WTC11 (cell line): ENCODE measurements at regions not wholly inside any gene's neighbourhood (a gene's known extent, or its start where the extent isn't known, plus 50 kb on each side); places are given as distances from the start of the nearest gene placed in this dataset.

ENCODE experiments used
- ATAC-seq: fragments of 200-7000 bp; cut with Tn5 transposase; 2 replicates; pipeline ENCODE4 v1.10.0; 2021; ENCODE audit warnings: mild to moderate bottlenecking, moderate library complexity
- CTCF ChIA-PET: fragments of 300-600 bp; sonication (Branson Sonifier 250); formaldehyde crosslinking; loops from one replicate; lab custom pipeline; 2021; ENCODE audit warnings: antibody characterized with exemption; lab: Charles Lee
- POLR2A ChIA-PET: fragments of 350-600 bp; sonication (Branson Sonifier 250); formaldehyde crosslinking; loops from one replicate; lab custom pipeline; 2021; ENCODE audit warnings: antibody characterized with exemption; lab: Charles Lee
- DNase-seq: peaks from one replicate; pipeline ENCODE4 v3.0.0; 2021; ENCODE audit warnings: low spot score
- H3K27ac Mint-ChIP-seq: 2 replicates; pipeline ENCODE4 v1.8.0; 2021; ENCODE audit warnings: mixed read lengths
- H3K27me3 Mint-ChIP-seq: 2 replicates; pipeline ENCODE4 v1.8.0; 2021; ENCODE audit warnings: low read depth, mild to moderate bottlenecking, moderate library complexity, mixed read lengths
- H3K36me3 Mint-ChIP-seq: 2 replicates; pipeline ENCODE4 v1.8.0; 2021; ENCODE audit warnings: mixed read lengths
- H3K4me1 Mint-ChIP-seq: 2 replicates; pipeline ENCODE4 v1.8.0; 2022; ENCODE audit warnings: mixed read lengths
- H3K4me3 Mint-ChIP-seq: 2 replicates; pipeline ENCODE4 v1.8.0; 2021; ENCODE audit warnings: mild to moderate bottlenecking, moderate library complexity, mixed read lengths
- H3K9me3 Mint-ChIP-seq: 2 replicates; pipeline ENCODE4 v1.8.0; 2021; ENCODE audit warnings: mixed read lengths
- ATF2 ChIP-seq: sonication (generic); formaldehyde crosslinking; IDR thresholded peaks from 2 replicates; pipeline ENCODE4 v1.8.1; 2022; ENCODE audit warnings: low read depth, missing genetic modification reagents, borderline replicate concordance
- CBFB ChIP-seq: sonication (generic); formaldehyde crosslinking; IDR thresholded peaks from 2 replicates; pipeline ENCODE4 v1.8.1; 2022; ENCODE audit warnings: mild to moderate bottlenecking, low read depth, missing genetic modification reagents
- ELF4 ChIP-seq: sonication (generic); formaldehyde crosslinking; IDR thresholded peaks from 2 replicates; pipeline ENCODE4 v1.8.1; 2022; ENCODE audit warnings: low read depth, mild to moderate bottlenecking, moderate library complexity, missing genetic modification reagents
- ETV6 ChIP-seq: sonication (generic); formaldehyde crosslinking; IDR thresholded peaks from 2 replicates; pipeline ENCODE4 v1.8.1; 2022; ENCODE audit warnings: mild to moderate bottlenecking, missing genetic modification reagents
- FOXK1 ChIP-seq: sonication (generic); formaldehyde crosslinking; IDR thresholded peaks from 2 replicates; pipeline ENCODE4 v1.8.0; 2022; ENCODE audit warnings: mild to moderate bottlenecking, moderate library complexity, missing genetic modification reagents
- GRHL2 ChIP-seq: fragments of 250-450 bp; sonication (Bioruptor Pico); IDR thresholded peaks from 2 replicates; pipeline ENCODE4 v1.8.0; 2022; ENCODE audit warnings: mild to moderate bottlenecking, moderate library complexity; ENCODE audit not compliant: insufficient replicate concordance, severe bottlenecking
- IRF2 ChIP-seq: sonication (generic); formaldehyde crosslinking; IDR thresholded peaks from 2 replicates; pipeline ENCODE4 v1.8.0; 2022; ENCODE audit warnings: low read depth, missing genetic modification reagents, borderline replicate concordance
- KAT7 ChIP-seq: sonication (generic); formaldehyde crosslinking; IDR thresholded peaks from 2 replicates; pipeline ENCODE4 v1.8.1; 2023; ENCODE audit warnings: missing genetic modification reagents, mild to moderate bottlenecking, borderline replicate concordance
- NFATC4 ChIP-seq: fragments of 250-450 bp; sonication (Bioruptor Pico); IDR thresholded peaks from 2 replicates; pipeline ENCODE4 v1.9.0; 2021; ENCODE audit warnings: mild to moderate bottlenecking
- NR1H2 ChIP-seq: sonication (generic); formaldehyde crosslinking; IDR thresholded peaks from 2 replicates; pipeline ENCODE4 v1.9.0; 2021; ENCODE audit warnings: mild to moderate bottlenecking, moderate library complexity, missing genetic modification reagents
- PREB ChIP-seq: sonication (generic); formaldehyde crosslinking; IDR thresholded peaks from 2 replicates; pipeline ENCODE4 v1.8.1; 2022; ENCODE audit warnings: mild to moderate bottlenecking, missing genetic modification reagents, moderate library complexity, borderline replicate concordance
- PRRX2 ChIP-seq: fragments of 250-450 bp; sonication (Bioruptor Pico); IDR thresholded peaks from 2 replicates; pipeline ENCODE4 v1.8.0; 2021; ENCODE audit warnings: mild to moderate bottlenecking
- TEAD4 ChIP-seq: sonication (generic); formaldehyde crosslinking; IDR thresholded peaks from 2 replicates; pipeline ENCODE4 v1.8.0; 2022; ENCODE audit warnings: mild to moderate bottlenecking, missing genetic modification reagents
- ZNF232 ChIP-seq: sonication (generic); formaldehyde crosslinking; IDR thresholded peaks from 2 replicates; pipeline ENCODE4 v1.8.0; 2022; ENCODE audit warnings: mild to moderate bottlenecking, missing genetic modification reagents
- ZNF396 ChIP-seq: fragments of 250-450 bp; sonication (Bioruptor Pico); IDR thresholded peaks from 2 replicates; pipeline ENCODE4 v1.8.0; 2021; ENCODE audit warnings: mild to moderate bottlenecking, moderate library complexity, borderline replicate concordance
- ZNF671 ChIP-seq: fragments of 250-450 bp; sonication (Bioruptor Pico); IDR thresholded peaks from 2 replicates; pipeline ENCODE4 v1.8.0; 2021; ENCODE audit warnings: mild to moderate bottlenecking
- TF ChIP-seq, protein P1 (sequence below): sonication (generic); formaldehyde crosslinking; conservative IDR thresholded peaks from 2 replicates; pipeline ENCODE4 v1.8.1; 2023; ENCODE audit warnings: mild to moderate bottlenecking, low read depth, missing genetic modification reagents, moderate library complexity
- TF ChIP-seq, protein P2 (sequence below): sonication (generic); formaldehyde crosslinking; IDR thresholded peaks from 2 replicates; pipeline ENCODE4 v1.8.1; 2022; ENCODE audit warnings: mild to moderate bottlenecking, moderate library complexity, missing genetic modification reagents
- TF ChIP-seq, protein P3 (sequence below): sonication (generic); formaldehyde crosslinking; IDR thresholded peaks from 2 replicates; pipeline ENCODE4 v1.8.0; 2023; ENCODE audit warnings: missing genetic modification reagents

GRCh38 chr18:23356915-23357601, 96.0 kb upstream of the RIOK3 start:
- ATAC-seq (no peak), DNase-seq (no peak)
- Mint-ChIP-seq H3K36me3 (peaks cover 21% of the 10 kb centered on the region), H3K4me3 (no peak overlapping the region), H3K27me3 (no peaks in the 10 kb centered on the region), H3K27ac (no peak overlapping the region), H3K9me3 (peaks cover 8% of the 10 kb centered on the region), H3K4me1 (peaks cover 22% of the 10 kb centered on the region)
- POLR2A ChIA-PET = no interaction called here
- CTCF ChIA-PET = interaction anchor here (1.2 kb wide), 1 partner anchor 22 kb away, joined by 4 read pairs; no protein-coding TSS in a partner anchor
- TF ChIP-seq GRHL2 (CRISPR knock-in tag) (no peak), ATF2 (CRISPR knock-in tag) (no peak), NR1H2 (no peak), CBFB (CRISPR knock-in tag) (no peak), ETV6 (CRISPR knock-in tag) (no peak), PRRX2 (CRISPR knock-in tag) (no peak), ZNF396 (CRISPR knock-in tag) (no peak), KAT7 (CRISPR knock-in tag) (no peak), PREB (CRISPR knock-in tag) (no peak), TEAD4 (CRISPR knock-in tag) (no peak), ELF4 (CRISPR knock-in tag) (no peak), IRF2 (no peak), FOXK1 (no peak), ZNF671 (no peak), ZNF232 (CRISPR knock-in tag) (no peak), NFATC4 (CRISPR knock-in tag) (no peak)
- TF ChIP-seq, protein P1, sequence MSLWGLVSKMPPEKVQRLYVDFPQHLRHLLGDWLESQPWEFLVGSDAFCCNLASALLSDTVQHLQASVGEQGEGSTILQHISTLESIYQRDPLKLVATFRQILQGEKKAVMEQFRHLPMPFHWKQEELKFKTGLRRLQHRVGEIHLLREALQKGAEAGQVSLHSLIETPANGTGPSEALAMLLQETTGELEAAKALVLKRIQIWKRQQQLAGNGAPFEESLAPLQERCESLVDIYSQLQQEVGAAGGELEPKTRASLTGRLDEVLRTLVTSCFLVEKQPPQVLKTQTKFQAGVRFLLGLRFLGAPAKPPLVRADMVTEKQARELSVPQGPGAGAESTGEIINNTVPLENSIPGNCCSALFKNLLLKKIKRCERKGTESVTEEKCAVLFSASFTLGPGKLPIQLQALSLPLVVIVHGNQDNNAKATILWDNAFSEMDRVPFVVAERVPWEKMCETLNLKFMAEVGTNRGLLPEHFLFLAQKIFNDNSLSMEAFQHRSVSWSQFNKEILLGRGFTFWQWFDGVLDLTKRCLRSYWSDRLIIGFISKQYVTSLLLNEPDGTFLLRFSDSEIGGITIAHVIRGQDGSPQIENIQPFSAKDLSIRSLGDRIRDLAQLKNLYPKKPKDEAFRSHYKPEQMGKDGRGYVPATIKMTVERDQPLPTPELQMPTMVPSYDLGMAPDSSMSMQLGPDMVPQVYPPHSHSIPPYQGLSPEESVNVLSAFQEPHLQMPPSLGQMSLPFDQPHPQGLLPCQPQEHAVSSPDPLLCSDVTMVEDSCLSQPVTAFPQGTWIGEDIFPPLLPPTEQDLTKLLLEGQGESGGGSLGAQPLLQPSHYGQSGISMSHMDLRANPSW (CRISPR knock-in tag) = no peak
- TF ChIP-seq, protein P2, sequence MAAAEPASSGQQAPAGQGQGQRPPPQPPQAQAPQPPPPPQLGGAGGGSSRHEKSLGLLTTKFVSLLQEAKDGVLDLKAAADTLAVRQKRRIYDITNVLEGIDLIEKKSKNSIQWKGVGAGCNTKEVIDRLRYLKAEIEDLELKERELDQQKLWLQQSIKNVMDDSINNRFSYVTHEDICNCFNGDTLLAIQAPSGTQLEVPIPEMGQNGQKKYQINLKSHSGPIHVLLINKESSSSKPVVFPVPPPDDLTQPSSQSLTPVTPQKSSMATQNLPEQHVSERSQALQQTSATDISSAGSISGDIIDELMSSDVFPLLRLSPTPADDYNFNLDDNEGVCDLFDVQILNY (CRISPR knock-in tag) = no peak
- TF ChIP-seq, protein P3, sequence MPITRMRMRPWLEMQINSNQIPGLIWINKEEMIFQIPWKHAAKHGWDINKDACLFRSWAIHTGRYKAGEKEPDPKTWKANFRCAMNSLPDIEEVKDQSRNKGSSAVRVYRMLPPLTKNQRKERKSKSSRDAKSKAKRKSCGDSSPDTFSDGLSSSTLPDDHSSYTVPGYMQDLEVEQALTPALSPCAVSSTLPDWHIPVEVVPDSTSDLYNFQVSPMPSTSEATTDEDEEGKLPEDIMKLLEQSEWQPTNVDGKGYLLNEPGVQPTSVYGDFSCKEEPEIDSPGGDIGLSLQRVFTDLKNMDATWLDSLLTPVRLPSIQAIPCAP (CRISPR knock-in tag) = no peak
